ENCODE measurements at regions not wholly inside any gene's neighbourhood (a gene's known extent, or its start where the extent isn't known, plus 50 kb on each side); places are given as distances from the start of the nearest gene placed in this dataset.

- TF ChIP-seq POLR2AphosphoS5 (IDR thresholded peaks at IDR 0.05) (no peak), EP300 (IDR thresholded peaks at IDR 0.05) (no peak), CTCF (IDR thresholded peaks at IDR 0.05) (no peak), POLR2A (IDR thresholded peaks at IDR 0.05) (no peak)
- intact Hi-C loops (cut with DNase I; ENCODE audit: low total_unique reads): no loop called here
- no peaks in the 10 kb centered on the region for H3K27me3 ChIP-seq
- 59 to 86% (median 64%) methylated on average over 1 of the region's 1 CpG for WGBS, 5 donors
- no peaks in the 10 kb centered on the region for H3K4me1 ChIP-seq
- no peaks in the 10 kb centered on the region for H3K36me3 ChIP-seq
- DNase-seq: peak in 1 of 2 donors; percentile 22
- H3K27ac ChIP-seq: no peak overlapping the region
- H3K4me3 ChIP-seq: no peak overlapping the region
- H3K9me3 ChIP-seq: no peaks in the 10 kb centered on the region
Measured at GRCh38 chr12:43665091-43665490, 93.5 kb downstream of the PUS7L start.

- H3K4me3 ChIP-seq: no peak overlapping the region
- 70 to 96% (median 94%) methylated on average over 1 of the region's 1 CpG for whole genome bisulfite sequencing, 5 donors
- TF ChIP-seq CTCF (IDR thresholded peaks at IDR 0.05): no peak
- no peak for TF ChIP-seq POLR2A (IDR thresholded peaks at IDR 0.05)
- TF ChIP-seq POLR2AphosphoS5 (IDR thresholded peaks at IDR 0.05): no peak
- TF ChIP-seq EP300 (IDR thresholded peaks at IDR 0.05): no peak
Measured at GRCh38 chr12:43662736-43663135, 95.9 kb downstream of the PUS7L start.

GRCh38 chr12:43655586-43655985 is 103.0 kb downstream of the PUS7L start:
- WGBS, 5 donors: 79 to 95% (median 82%) methylated on average over 1 of the region's 1 CpG
- TF ChIP-seq POLR2AphosphoS5 (IDR thresholded peaks at IDR 0.05) (no peak), CTCF (IDR thresholded peaks at IDR 0.05) (no peak), EP300 (IDR thresholded peaks at IDR 0.05) (no peak), POLR2A (IDR thresholded peaks at IDR 0.05) (no peak)
- intact Hi-C loops (cut with DNase I; ENCODE audit: low total_unique reads): no loop called here
- no peak overlapping the region for H3K27ac ChIP-seq
- H3K9me3 ChIP-seq: no peaks in the 10 kb centered on the region
- no peak overlapping the region for H3K4me3 ChIP-seq
- H3K27me3 ChIP-seq: no peaks in the 10 kb centered on the region
- no peaks in the 10 kb centered on the region for H3K4me1 ChIP-seq
- DNase-seq: no peak
- no peaks in the 10 kb centered on the region for H3K36me3 ChIP-seq

More at GRCh38 chr12:43662736-43663135, 95.9 kb downstream of the PUS7L start:
- intact Hi-C loops (cut with DNase I; ENCODE audit: low total_unique reads): no loop called here
- Histone ChIP-seq H3K9me3 (no peaks in the 10 kb centered on the region), H3K36me3 (no peaks in the 10 kb centered on the region), H3K4me1 (no peaks in the 10 kb centered on the region), H3K27me3 (no peaks in the 10 kb centered on the region), H3K27ac (no peak overlapping the region)
- no peak for DNase-seq

GRCh38 chr12:43653917-43654316 is 101.9 kb upstream of the ADAMTS20 start:
- no peaks in the 10 kb centered on the region for H3K9me3 ChIP-seq
- H3K36me3 ChIP-seq: no peaks in the 10 kb centered on the region
- no peak for DNase-seq
- no peaks in the 10 kb centered on the region for H3K4me1 ChIP-seq
- intact Hi-C loops (cut with DNase I; ENCODE audit: low total_unique reads): no loop called here
- TF ChIP-seq POLR2AphosphoS5 (IDR thresholded peaks at IDR 0.05): no peak
- TF ChIP-seq POLR2A (IDR thresholded peaks at IDR 0.05): no peak
- TF ChIP-seq CTCF (IDR thresholded peaks at IDR 0.05): no peak
- TF ChIP-seq EP300 (IDR thresholded peaks at IDR 0.05): no peak
- H3K4me3 ChIP-seq: no peak overlapping the region
- no peak overlapping the region for H3K27ac ChIP-seq
- no peaks in the 10 kb centered on the region for H3K27me3 ChIP-seq
- 71 to 84% (median 81%) methylated on average over 2 of the region's 2 CpGs for WGBS, 5 donors
